GM12865 (cell line): ENCODE measurements at regions not wholly inside any gene's neighbourhood (a gene's known extent, or its start where the extent isn't known, plus 50 kb on each side); places are given as distances from the start of the nearest gene placed in this dataset.

Source experiments
- DNase-seq: peaks from one replicate; pipeline ENCODE4 v3.0.0; 2010; ENCODE audit warnings: low read depth
- H3K4me3 ChIP-seq: 2 replicates; pipeline ENCODE4 v1.5.1; 2011; ENCODE audit warnings: mild to moderate bottlenecking, low read depth, low read length, control low read depth
- TF ChIP-seq, protein P1 (sequence below): IDR thresholded peaks from 2 replicates; pipeline ENCODE4 v1.5.1; 2011; ENCODE audit warnings: low read length, control low read depth, low read depth, inconsistent platforms; ENCODE audit not compliant: insufficient read depth; ENCODE audit errors: missing control alignments

DNA sequence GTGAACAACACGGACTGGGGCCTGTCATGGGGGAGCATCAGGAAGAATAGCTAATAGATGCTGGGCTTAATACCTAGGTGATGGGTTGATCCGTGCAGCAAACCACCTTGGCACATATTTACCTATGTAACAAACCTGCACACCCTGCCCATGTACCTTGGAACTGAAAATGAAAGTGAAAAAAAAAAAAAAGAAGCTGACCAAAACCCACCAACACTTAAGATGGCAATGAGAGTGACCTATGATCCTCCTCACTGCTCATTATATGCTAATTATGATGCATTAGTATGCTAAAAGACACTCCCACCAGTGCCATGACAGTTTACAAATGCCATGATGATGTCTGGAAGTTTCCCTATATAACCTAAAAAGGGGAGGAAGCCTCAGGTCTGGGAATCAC is 503.2 kb upstream of the CTSO start:
- H3K4me3 ChIP-seq: no peak overlapping the region
- TF ChIP-seq, protein P1, sequence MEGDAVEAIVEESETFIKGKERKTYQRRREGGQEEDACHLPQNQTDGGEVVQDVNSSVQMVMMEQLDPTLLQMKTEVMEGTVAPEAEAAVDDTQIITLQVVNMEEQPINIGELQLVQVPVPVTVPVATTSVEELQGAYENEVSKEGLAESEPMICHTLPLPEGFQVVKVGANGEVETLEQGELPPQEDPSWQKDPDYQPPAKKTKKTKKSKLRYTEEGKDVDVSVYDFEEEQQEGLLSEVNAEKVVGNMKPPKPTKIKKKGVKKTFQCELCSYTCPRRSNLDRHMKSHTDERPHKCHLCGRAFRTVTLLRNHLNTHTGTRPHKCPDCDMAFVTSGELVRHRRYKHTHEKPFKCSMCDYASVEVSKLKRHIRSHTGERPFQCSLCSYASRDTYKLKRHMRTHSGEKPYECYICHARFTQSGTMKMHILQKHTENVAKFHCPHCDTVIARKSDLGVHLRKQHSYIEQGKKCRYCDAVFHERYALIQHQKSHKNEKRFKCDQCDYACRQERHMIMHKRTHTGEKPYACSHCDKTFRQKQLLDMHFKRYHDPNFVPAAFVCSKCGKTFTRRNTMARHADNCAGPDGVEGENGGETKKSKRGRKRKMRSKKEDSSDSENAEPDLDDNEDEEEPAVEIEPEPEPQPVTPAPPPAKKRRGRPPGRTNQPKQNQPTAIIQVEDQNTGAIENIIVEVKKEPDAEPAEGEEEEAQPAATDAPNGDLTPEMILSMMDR: no peak
- DNase-seq: no peak

DNA sequence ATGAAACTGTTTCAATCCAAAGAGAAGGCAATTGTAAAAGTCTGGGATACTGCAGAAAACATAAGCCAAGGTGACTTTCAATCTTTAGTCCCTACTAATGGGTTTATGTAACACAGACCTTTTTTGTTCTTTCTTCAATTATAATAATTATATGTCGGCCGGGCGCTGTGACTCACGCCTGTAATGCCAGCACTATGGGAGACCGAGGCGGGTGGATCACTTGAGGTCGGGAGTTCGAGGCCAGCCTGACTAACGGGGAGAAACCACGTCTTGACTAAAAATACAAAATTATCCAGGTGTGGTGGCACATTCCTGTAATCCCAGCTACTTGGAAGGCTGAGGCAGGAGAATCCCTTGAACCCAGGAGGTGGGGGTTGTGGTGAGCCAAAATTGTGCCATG is 489.8 kb upstream of the CTSO start:
- TF ChIP-seq, protein P1: no peak
- no peak for DNase-seq
- H3K4me3 ChIP-seq: no peak overlapping the region

DNA sequence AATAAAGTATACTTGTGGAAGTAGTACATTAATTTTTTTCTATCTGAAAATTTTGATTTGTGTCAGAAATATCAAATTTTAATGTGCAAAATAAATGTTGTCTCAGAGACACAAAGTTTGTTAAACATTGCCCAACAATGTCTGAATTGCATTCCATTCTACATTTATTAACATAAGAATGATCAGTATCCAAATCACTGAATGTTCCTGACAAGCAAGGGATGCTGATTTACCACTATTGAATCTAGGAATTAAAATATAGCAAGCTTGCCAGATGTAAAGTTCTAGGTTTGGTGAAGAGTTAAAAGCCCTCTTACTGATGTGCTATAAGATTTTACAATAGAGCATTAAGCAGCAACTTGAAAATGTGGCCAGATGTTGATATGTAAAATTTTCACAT is 489.2 kb upstream of the CTSO start:
- no peak overlapping the region for H3K4me3 ChIP-seq
- no peak for DNase-seq
- TF ChIP-seq, protein P1: no peak

DNA sequence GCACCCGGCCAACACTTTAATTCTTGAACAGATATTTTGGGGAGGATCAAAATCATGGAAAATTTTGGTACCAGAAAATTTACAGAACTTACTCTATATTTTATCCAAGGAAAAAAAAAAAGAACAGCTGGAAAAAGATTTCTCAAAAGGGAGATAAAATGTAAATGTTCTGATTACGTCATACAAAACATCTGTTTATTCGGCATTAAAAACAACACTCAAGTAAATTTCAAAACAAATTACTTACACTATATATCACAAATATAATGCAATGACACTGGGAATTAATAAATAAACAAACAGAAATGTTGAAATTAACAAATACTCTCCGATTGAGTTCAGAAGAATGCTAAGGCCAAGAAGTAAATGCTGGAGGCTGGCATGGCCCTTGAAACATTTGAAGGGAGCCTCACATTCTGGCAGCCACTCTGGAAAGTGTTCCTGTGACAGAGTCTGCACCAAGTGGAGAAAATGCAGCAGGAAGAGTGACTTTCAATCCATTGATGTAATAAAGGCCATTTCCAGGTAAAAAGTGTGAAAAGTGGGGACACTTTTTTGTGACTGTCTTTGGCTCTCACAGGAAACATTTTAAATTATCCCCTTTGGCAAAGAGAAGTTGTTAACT is 486.0 kb upstream of the CTSO start:
- DNase-seq: no peak
- TF ChIP-seq, protein P1: no peak
- no peak overlapping the region for H3K4me3 ChIP-seq

DNA sequence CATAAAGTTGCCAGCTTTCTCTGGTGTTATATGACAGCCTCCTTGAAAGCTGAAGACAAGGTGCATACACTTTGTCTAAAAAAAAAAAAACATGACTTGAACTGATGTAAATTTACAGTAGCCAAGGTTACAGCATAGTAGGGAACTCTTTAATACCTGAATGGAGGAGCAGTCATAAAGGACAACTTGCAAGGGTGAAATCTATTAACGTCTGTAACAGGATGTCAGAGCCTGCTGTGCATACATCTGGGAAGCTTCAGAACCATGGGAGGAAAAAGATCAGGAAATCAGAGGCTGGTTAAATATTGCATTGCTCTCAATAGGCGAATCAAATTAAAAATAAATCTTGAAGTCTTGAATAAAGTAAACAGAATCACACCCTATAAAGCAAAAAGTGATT is 484.0 kb upstream of the CTSO start:
- TF ChIP-seq, protein P1: no peak
- no peak for DNase-seq
- no peak overlapping the region for H3K4me3 ChIP-seq

DNA sequence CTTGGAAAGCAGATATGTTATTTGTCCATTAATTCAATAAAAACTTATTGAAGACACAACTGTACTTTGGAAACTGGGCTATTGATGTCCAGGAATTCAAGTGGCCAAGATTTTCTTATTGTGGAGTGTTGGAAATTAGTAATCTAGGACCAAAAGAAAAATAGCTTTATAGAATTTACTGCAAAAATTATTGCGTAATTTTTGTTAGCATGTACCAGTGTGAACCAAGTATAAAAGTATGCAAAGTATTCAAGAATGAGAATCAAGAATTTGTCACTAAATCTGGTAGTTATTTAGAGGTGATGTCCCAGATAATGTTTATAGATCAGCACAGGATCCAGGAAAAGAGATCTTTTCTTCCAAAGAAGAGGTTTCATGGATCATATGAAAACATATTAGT is 468.9 kb upstream of the CTSO start:
- no peak overlapping the region for H3K4me3 ChIP-seq
- TF ChIP-seq, protein P1: no peak
- no peak for DNase-seq

DNA sequence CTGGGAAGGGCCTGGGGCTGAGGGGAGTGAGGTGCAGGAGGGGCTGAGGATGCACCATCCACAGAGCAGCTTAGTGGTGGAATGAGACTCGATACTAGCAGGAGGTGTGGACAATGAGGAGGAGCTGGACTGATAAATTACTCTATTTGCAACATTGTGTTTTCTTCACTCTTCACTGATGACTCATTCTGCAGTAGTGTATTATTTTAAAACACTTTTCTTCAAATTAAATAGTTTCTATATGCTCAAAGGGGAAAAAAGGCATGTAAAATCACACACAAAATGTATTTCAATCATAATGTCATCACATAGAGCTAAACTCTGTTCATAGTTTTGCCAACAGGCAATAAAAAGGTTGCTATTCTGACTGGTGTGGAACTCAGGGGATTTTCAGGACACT is 467.0 kb upstream of the CTSO start:
- TF ChIP-seq, protein P1: no peak
- H3K4me3 ChIP-seq: no peak overlapping the region
- DNase-seq: no peak
